Smooth muscle cell of the brain vasculature (primary cell): ENCODE measurements at regions not wholly inside any gene's neighbourhood (a gene's known extent, or its start where the extent isn't known, plus 50 kb on each side); places are given as distances from the start of the nearest gene placed in this dataset.
"Not testable (repeated sequence)": the region's sequence is repeated elsewhere in the genome, so short reads cannot be mapped to it uniquely, and the experiment has no call there.

Experiments
- DNase-seq: peaks from one replicate; pipeline ENCODE4 v3.0.0-alpha.2; 2012; ENCODE audit warnings: low read depth, low spot score

DNA sequence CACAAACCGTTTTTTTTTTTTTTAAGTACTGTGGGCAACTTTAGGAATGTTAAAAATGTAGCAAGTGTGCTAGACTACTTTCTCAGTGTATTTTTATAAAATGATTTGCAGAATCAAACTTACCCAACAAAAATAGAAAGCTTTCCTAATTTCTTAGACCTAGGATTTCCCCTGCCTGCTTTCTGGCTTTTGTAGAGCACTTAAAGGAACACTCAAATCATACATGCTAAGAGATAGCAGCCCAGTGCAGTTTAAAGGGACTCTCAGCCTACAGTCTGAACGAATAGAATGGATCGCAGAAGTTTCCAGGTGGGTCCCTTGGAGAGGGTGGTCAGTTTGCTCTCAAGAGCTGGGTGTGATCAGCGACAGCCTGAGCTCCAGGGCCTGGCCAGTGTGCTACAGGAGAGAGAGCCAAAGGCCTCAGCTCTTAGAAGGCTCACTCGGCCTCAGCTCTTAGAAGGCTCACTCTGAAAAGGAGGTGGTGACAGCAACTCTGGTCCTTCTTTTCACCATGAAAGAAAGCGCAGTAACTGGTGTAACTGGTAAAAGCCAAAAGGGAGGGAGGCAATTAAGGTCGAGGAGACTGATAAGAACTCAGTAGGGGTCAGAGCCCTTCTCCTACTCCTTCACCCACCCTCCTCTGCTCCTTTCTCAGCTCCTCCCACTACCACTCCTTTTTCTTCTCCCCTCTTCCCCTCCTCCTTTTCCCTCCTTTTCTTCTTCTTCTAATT is 142.4 kb downstream of the ZFP64 start:
- no peak for DNase-seq

DNA sequence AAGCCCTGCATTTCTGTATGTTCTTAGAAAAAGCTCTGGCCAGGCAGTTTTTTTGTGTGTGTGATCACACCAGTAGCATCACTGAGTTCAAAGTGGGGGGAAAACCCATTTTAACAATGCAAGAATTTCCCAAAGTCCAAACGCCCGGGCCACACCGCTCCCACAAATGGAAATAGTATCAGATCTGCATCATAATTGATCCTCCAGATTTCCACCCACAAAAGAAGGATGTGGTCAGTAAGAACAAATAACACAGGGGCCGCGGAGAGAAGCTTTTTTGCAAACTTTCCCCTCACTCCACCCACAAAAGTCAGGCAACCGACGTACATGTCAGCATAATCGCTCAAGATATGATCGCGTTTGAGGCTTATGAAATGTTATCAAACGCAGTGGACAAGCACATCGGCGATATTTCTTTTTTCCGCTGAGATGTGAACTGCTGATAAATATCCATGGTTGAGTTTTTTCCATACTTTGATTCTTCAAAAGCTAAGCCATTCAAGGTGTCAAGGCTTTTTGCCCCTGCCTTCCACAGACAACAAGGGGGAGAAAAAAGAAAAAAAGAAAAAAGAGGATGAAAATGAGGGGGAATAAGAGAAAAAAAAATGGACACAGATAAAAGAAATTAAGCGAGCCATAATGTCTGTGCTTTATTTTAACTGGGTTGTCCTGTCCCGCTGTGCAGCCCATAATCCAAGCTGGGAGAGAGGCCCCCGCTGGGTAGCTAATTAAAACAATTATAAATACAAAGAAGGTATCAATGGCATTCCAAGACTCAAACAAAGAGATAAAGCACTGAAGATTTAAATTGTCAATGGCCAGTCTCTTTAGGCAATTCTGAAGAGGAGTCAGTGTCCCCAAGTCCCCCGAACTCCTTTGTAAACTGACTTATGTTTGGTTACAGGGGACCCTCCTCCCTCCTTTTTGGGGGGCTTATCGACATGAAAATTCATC is 143.5 kb downstream of the ZFP64 start:
- no peak for DNase-seq

DNA sequence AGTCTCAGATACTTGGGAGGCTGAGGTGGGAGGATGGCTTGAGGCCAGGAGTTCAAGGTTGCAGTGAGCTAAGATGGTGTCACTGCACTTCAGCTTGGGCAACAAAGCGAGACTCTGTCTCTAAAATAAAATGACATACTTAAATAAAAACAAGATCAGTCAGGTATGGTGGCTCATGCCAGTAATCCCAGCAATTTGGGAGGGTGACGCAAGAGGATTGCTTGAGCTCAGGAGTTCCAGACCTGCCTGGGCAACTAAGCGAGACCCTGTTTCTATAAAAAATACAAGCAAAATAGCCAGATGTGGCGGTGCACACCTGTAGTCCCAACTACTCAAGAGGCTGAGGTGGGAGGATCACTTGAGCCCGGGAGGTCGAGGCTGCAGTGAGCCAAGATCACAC is 149.6 kb downstream of the ZFP64 start:
- no peak for DNase-seq

DNA sequence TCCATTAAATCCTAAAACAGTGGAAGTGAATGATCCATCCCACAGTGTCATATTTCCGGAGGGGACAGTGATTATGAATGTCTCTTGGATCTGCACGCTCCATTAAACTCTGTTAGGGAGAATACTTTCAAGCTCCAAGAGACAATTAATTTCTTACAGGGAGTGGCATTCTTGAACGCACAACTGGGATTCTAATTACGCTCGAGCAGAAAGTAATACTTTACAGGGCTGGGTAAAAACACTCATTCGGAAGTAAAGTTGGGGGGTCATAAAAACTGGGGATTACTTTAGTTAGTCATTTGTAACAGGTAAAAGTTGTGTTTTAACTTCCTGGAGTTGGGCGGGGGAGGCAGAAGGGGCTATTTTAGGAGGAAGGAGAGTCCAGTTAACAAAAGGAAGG is 151.8 kb downstream of the ZFP64 start:
- DNase-seq: no peak

DNA sequence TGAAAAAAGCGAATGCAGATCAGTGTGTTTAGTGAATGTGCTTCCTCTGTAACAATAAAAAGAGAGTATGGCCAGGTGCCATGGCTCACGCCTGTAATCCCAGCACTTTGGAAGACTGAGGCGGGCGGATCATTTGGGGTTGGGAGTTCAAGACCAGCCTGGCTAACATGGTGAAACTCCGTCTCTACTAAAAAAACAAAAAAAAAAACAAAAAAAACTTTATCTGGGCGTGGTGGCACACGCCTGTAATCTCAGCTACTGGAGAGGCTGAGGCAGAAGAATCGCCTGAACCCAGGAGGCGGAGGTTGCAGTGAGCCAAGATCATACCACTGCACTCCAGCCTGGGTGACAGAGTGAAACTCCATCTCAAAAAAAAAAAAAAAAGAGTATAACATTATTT is 152.9 kb downstream of the ZFP64 start:
- DNase-seq: not testable (repeated sequence)

DNA sequence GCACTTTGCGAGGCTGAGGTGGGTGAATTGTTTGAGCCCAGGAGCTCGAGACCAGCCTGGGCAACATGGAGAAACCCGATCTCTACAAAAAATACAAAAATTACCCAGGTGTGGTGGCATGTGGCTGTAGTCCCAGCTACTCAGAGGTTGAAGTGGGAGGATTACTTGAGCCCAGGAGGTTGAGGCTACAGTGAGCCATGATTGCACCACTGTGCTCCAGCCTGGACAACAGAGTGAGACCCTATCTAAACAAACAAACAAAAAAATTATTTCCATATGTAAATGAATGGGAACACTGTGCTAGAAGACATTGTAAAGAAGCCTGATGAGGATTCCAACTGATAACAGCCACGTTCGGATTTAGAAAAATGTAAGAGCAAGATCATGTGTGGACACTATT is 154.2 kb downstream of the ZFP64 start:
- DNase-seq: no peak

DNA sequence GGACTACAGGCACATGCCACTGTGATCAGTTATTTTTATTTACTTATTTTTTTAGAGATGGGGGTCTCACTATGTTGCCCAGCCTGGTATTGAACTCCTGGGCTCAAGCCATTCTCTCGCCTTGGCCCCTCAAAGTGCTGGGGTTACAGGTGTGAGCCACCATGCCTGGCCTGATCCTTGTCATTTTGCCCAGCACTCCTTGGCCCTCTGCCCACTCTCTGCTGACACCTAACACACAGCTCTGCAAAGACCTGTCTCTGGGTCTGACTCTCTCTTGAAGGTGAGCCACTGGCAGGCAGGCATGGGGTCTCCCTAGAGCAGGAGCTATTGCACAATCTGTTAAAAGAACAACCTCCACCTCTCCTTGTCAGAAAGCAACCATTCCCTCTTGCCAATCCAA is 155.6 kb downstream of the ZFP64 start:
- DNase-seq: no peak

DNA sequence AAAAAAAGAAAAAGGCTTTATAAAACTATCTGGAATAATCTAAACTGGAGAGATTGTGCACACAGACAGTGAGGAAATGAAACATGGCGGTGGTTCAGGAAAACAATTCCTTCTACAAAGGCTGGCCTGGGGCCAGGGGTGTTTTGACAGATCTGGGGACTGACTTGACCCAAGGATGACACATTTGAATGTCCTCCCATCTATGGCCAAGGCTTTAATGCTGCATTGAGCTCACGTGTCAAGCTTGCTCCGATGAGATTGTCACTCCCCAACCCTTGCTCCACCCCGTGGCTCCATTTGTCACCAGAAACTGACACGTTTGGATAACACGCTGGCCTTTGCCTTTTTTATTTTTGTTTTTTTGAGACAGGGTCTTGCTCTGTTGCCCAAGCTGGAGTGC is 156.1 kb downstream of the ZFP64 start:
- DNase-seq: no peak

DNA sequence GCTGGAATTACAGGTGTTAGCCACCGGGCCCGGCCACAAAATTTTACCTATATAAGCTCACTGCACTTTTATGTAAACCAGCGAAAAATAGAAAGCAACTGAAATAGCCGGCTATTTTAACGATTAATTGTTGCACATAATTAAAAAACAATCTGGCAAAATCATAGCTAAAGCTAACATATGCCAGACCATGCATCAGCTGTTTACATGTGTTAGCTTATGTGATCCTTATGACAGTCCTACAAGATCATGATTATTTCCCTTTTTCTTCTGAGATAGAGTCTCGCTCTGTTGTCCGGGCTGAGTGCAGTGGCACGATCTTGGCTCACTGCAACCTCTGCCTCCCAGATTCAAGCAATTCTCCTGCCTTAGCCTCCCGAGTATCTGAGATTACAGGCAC is 157.0 kb downstream of the ZFP64 start:
- no peak for DNase-seq

DNA sequence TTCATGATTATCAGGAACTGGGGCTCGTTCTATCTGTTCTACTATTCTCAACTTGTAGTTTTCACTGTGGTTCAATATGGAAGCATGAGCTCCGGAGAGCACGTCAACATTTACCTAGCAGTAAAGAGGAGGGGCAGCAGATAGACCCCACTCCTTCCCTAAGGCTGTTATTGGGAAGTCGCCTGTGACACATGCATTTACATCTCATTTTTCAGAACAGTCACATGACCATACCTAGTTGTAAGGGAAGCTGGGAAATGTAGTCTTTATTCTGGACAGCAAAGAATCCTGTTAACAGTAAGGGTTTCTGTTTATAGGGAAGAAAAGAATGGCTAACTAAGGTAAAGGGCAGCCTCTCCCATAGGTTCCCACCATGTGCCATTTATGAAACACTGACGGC is 158.3 kb downstream of the ZFP64 start:
- no peak for DNase-seq

DNA sequence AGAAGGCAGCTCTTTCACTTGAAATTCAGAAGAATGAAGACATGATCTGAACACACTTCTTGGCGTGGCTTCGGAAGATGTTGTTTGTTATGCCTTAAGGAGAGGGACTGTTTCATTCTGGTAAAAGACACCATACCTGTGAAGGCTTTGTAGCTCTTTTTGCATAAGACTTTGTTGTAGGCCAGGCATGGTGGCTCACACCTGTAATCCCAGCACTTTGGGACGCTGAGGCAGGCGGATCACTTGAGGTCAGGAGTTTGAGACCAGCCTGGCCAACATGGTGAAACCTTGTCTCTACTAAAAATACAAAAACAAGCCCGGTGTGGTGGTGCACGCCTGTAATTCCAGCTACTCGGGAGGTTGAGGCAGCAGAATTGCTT is 159.3 kb downstream of the ZFP64 start:
- DNase-seq: not testable (repeated sequence)

DNA sequence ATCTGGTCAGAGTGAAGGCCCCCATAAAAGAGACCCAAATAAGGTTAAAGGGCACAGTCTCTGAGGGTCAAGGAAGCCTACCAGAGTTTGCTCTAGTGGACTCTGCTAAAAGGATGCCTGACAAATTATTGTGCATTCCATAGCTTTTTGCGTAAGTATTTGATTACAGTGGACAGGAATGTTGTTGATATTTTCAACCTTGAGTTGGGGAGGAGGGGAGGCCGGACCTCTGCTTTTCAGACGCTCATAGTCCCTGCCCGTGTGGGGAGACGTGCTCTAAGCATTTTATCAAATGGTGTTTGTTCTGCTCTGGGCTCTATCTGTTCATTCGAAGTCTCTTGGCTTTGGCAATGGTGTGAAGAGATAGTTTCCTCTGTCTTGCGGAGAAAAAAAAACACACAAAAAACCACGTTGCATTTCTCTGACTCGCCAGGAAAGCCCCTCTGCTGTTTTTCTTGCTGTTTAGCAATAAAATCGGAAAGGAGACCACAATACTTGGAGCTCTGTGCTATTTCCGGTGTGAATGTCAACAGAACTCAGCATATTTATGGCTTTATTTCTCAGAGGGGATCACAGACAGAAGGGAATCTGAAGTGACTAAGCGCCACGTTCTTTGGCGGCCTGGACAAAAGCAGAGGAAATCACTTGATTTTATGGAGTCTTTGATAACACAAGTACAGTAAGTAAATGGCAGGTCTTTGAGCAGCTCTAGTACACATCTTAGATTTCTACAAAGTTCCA is 159.8 kb downstream of the ZFP64 start:
- DNase-seq: no peak

DNA sequence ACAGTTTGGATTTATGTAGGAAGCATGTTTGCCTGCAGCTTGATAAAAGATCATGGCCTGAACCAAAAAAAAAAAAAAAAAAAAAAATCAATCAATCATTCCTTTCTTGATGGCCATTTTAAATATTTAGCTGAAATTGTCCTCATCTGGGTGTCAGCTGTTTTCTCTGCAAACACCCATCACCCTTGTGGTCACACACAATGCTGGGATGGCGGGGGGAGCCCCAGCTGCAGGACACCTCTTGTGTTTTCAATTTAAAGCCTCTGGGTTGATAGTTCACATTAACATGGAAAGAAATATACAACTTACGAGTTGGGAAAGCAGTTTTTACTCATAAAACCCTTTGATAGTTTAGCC is 160.4 kb downstream of the ZFP64 start:
- DNase-seq: no peak

DNA sequence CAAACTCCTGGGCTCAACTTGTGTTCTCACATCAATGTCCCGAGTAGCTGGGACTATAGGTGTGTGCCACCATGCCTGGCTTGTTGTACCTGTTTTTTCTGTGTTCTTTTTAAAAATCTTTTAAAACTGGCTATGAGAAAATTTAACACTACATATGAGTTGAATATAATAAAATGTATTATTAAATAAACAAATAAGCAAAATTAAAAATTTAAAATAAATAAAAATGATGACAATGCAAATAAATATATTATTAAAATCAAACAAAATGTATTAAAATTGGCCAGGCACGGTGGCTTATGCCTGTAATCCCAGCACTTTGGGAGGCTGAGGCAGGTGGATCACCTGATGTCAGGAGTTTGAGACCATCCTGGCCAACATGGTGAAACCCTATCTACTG is 162.4 kb downstream of the ZFP64 start:
- not testable (repeated sequence) for DNase-seq

DNA sequence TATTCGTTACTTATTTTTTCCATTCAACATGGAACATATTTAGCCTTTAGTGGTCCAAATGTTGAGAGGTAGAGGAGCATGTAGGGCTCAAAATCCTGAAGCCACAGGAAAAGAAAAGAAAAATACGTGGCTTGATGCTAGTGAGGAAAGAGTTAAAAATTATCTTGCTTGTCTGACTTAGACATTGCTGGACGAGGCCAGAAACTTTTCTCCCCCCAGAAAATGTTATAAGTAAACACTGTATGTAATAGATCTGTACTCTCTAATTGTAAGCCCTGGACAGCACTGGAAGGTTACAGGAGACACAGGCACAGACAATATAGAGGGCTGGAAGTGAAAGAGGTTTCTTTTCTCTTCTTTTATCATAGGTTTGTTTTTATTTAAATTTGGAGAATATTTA is 165.6 kb downstream of the ZFP64 start:
- no peak for DNase-seq

DNA sequence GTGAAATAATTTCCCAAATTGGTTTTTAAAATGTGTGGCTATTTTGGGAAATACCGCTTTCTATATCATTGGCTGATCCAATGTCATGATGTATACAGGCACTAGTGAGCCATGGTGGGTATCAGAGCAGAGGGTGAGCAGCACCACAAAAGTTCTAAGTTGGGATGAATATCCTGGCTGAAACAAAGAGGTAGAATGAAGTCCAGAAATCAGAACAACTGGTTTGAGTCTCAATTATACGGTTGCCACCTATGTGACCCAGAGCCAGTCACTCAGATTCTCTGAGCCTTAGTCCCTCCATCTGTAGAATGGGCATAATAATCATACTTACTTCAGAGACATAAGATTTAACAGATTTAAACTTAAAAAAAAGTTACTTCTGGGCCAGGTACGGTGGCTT is 172.3 kb downstream of the ZFP64 start:
- DNase-seq: no peak

DNA sequence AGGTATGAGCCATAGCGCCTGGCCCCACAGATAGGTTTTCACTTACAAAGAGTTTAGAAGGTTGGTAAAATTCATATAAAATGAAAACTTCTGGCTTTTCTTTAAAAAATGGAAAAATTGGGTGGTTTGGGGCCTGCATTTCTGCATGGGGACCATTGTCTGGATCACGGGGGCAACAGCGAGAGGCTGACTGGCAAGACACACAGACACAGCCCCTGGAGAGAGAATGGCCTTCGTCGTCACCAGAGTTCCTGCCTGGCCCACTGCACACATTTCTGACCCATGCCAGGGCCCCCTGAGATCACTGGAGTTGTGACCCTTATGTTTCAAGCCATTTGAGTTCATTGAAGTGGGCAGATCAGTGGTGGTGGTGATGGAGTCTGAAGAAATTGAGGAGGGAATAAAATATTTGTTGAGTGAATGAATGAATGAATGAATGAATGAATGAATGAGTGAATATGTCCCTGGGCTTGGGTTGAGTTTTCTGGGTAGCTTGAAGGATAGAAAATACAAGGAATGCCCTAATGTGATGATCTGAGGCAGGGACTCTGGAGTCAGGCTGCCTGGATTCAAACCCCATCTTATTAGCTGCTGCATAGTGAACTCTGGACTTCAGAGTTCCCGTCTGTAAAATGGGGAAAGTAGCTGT is 173.8 kb downstream of the ZFP64 start:
- no peak for DNase-seq

DNA sequence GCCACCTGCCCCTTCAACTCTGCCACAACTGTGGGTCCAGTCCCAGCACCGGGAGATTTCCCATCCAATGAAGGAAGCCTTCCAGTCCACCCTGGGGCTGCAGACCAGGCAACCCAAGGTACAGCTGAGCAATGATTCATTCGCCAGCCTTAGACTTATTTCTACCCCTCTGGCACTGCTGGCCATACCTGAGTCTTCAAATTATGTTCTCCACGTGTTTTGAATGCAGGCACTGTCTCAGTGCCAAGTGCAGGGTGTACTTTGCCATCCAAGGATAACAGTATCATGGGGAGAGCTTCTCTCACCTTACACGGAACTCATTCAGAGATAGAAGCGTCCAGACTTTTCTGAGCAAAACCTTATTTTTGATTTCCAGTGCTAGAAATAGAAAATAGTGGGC is 175.6 kb downstream of the ZFP64 start:
- no peak for DNase-seq

DNA sequence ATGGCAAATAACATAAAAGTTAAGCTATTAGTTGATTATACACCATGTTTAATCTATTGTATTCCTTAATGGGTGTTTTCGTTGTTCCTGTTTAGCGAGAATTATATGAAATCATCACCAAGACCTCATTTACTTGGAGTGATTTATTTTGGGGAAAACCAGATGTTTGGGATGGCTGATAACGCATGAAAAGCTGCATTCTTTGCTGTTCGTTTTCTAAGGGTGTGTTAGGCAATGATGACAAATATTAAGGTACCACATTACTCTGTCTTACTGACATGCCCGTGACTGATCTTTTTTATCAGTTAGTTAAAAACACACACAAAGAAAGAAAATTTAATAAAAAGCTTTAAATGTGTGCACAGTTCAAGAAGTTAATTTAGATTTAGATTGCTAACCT is 176.4 kb downstream of the ZFP64 start:
- DNase-seq: no peak

DNA sequence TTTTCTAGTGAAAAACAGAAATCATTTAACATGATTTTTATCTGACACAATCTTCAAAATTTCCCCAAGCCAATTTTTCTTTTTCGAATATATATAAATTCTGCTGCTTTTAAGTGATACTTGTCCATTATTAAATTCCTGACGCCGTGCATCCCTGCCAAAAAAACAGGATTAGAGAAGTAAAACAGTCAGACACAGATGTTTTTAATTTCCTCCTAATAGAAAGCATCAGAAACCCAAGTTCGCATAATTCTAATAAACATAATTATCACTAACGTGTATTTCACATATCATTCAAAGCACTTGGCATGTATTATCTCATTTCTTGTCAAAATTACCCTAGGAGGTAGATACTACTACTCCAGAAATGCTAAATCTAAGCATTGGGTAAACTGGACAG is 179.5 kb downstream of the ZFP64 start:
- DNase-seq: no peak

DNA sequence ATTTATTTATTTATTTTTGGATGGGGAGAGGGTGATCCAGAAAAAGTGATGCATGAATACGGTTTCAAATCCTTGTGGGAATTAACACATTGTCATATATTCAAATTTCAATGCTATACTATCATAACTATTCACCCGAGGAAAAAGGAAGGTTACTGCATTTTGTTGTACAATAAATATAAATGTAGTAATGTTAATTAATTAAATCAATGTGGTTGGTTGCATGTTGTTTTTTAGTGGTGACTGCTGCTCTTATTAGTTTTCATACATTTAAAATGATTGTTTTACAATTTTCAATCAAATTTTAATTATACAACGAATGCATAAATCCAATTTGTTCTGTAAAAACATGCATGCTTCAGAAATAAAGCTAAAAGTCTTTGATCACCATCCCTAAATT is 180.5 kb downstream of the ZFP64 start:
- no peak for DNase-seq

DNA sequence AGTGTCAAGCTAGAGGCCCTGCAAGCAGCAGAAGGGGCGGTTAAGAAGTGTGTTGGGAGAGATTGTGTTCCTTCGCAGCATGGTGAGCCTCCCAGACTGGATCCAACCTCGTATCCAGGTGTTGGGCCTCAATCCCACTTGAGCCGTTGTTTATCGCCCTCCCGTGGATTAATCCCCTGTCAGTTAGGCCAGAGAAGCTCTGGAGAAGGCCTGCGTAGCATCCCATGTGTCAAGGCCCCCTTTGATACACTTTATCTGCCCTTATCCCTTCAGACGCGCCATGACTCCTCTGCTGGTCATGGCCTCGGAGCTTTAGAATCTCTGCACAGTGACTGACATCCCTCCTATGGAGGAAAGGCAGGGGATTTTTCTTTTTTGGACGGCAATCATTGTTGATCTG is 181.0 kb downstream of the ZFP64 start:
- DNase-seq: no peak
